ENCODE measurements at regions not wholly inside any gene's neighbourhood (a gene's known extent, or its start where the extent isn't known, plus 50 kb on each side); places are given as distances from the start of the nearest gene placed in this dataset.

- 0 out of 2 replicates have a peak, but pooled peaks cover 2% of the 10 kb centered on the region for H3K4me1 ChIP-seq (ENCODE audit: insufficient read depth, low read length)
- no peak overlapping the region for H3K56ac ChIP-seq (ENCODE audit: insufficient read length, low read depth, low read length)
- no peaks in the 10 kb centered on the region for H3K36me3 Mint-ChIP-seq (ENCODE audit: insufficient read depth in 1 of 3, low read depth in 3 of 3)
- no peak for TF ChIP-seq CTCF (conservative IDR thresholded peaks at IDR 0.05)
- no peak overlapping the region for H3K23ac ChIP-seq (ENCODE audit: insufficient read length, low read depth, low read length)
- H3K27ac ChIP-seq (ENCODE audit: insufficient read length, low read depth, low read length): no peak overlapping the region
- H3T11ph ChIP-seq (ENCODE audit: low read length): no peak overlapping the region
- H3K23me2 ChIP-seq (ENCODE audit: insufficient read length, low read depth, low read length, poor library complexity, severe bottlenecking): no peaks in the 10 kb centered on the region
- H3K27me3 Mint-ChIP-seq (ENCODE audit: low read depth): no peaks in the 10 kb centered on the region
- no peaks in the 10 kb centered on the region for H3K79me2 ChIP-seq (ENCODE audit: insufficient read depth, low read length)
- H4K5ac ChIP-seq (ENCODE audit: insufficient read length, low read depth, low read length): no peak overlapping the region
- no peaks in the 10 kb centered on the region for H3K27me3 ChIP-seq (ENCODE audit: insufficient read depth, low read length)
- H3K9ac ChIP-seq (ENCODE audit: extremely low read depth, insufficient read length, low read length): no peak overlapping the region
- no CpG with 5 or more reads among the region's 5 CpGs for WGBS (ENCODE audit: extremely low coverage, insufficient read length, low lambda C conversion rate)
- H3K14ac ChIP-seq (ENCODE audit: insufficient read depth, low read length): no peak overlapping the region
- no peak for DNase-seq
- no peak overlapping the region for H3K4ac ChIP-seq (ENCODE audit: low read depth, low read length)
- H2BK5ac ChIP-seq (ENCODE audit: insufficient read length, low read length): no peak overlapping the region
- H3K4me2 ChIP-seq (ENCODE audit: insufficient read depth, insufficient read length, low read length): no peak overlapping the region
- H2BK12ac ChIP-seq (ENCODE audit: insufficient read length, low read depth, low read length): no peak overlapping the region
- H3K27ac Mint-ChIP-seq: no peak overlapping the region
- H4K8ac ChIP-seq (replicated peaks; ENCODE audit: insufficient read length, low read depth, low read length): no peak overlapping the region
- H2BK120ac ChIP-seq (ENCODE audit: low read depth, low read length, poor library complexity, severe bottlenecking): no peak overlapping the region
- no peak overlapping the region for H3K4me3 Mint-ChIP-seq
- H2BK20ac ChIP-seq (ENCODE audit: low read depth, low read length, poor library complexity, severe bottlenecking): no peak overlapping the region
- H3K18ac ChIP-seq (ENCODE audit: insufficient read length, low read depth, low read length): no peak overlapping the region
- no peak overlapping the region for H2AK5ac ChIP-seq (ENCODE audit: insufficient read length, low read length)
- no peaks in the 10 kb centered on the region for H3K9me3 Mint-ChIP-seq
- H4K20me1 ChIP-seq (ENCODE audit: control insufficient read depth, insufficient read depth, insufficient read length): no peaks in the 10 kb centered on the region
- no peak overlapping the region for H4K91ac ChIP-seq (ENCODE audit: insufficient read length, low read depth, low read length)
- H3K9me3 ChIP-seq (ENCODE audit: control insufficient read depth, low read depth, low read length): no peaks in the 10 kb centered on the region
- no peak overlapping the region for H2AFZ ChIP-seq (ENCODE audit: low read length)
- no peak overlapping the region for H2BK15ac ChIP-seq (ENCODE audit: low read depth, low read length)
- H3K79me1 ChIP-seq (ENCODE audit: insufficient read depth, low read depth, low read length, poor library complexity, severe bottlenecking): no peaks in the 10 kb centered on the region
- peaks cover 11% of the 10 kb centered on the region in 2 experiments for H3K4me1 Mint-ChIP-seq
These were observed 89.0 kb upstream of the NR4A3 start for GRCh38 chr9:99732715-99733114.
